ENCODE measurements at regions not wholly inside any gene's neighbourhood (a gene's known extent, or its start where the extent isn't known, plus 50 kb on each side); places are given as distances from the start of the nearest gene placed in this dataset.

DNA sequence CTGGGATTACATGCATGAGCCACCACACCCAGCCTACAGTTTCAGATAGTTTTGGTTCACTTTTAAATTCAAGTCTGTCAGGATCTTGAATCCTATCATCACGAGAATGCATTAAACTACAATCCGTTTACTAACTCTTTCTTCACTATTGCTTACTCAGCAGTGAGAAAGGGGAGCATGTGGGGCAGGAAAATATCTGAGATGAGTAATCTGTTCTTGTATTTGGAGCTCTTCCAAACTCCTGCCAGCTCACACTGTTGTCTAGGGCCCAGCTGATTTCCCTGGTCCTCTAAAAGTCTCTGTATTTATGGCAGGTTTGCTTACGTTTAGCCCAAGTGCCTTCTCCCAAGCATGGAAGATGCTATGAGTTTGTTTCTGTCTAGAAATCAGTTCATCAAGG, 152.2 kb downstream of the FGF18 start:
- H3K9me3 ChIP-seq (ENCODE audit: control insufficient read depth, low read length) = no peaks in the 10 kb centered on the region
- H3K4me1 ChIP-seq (ENCODE audit: control insufficient read depth, insufficient read depth, low read length, poor library complexity, severe bottlenecking) = no peaks in the 10 kb centered on the region
- H3K27ac ChIP-seq (ENCODE audit: low read depth, low read length, severe bottlenecking) = no peak overlapping the region
- H3K4me3 ChIP-seq (ENCODE audit: extremely low read depth, insufficient read depth, low read length, poor library complexity, severe bottlenecking) = no peak overlapping the region
- H3K36me3 ChIP-seq (ENCODE audit: control insufficient read depth, insufficient read depth, low read length) = no peaks in the 10 kb centered on the region
- WGBS, 2 experiments (ENCODE audit: insufficient coverage in 2 of 2) = 50 to 83% methylated on average over 1 to 2 of the region's 3 CpGs

DNA sequence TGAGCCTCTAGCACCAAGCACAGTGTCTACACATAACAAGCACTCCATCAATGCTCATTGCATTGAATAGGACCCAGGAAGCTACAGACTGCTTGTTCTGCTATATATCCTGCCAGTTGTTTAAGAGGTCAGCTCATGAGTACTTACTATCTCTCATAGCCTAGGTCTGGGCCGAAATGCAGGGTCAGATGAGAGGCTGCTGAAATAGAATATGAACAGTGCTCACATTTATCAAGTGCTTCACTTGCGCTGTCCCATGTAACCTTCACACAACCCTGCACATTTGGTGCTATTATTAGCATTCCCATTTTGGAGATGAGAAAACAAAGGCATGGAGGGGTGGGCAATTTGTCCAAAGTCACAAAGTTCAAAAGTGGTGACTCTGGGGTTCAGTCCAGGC, 153.6 kb downstream of the FGF18 start:
- no peaks in the 10 kb centered on the region for H3K4me1 ChIP-seq (ENCODE audit: control insufficient read depth, insufficient read depth, low read length, poor library complexity, severe bottlenecking)
- H3K27ac ChIP-seq (ENCODE audit: low read depth, low read length, severe bottlenecking) = no peak overlapping the region
- H3K36me3 ChIP-seq (ENCODE audit: control insufficient read depth, insufficient read depth, low read length) = no peaks in the 10 kb centered on the region
- no peak overlapping the region for H3K4me3 ChIP-seq (ENCODE audit: extremely low read depth, insufficient read depth, low read length, poor library complexity, severe bottlenecking)
- WGBS, 2 experiments (ENCODE audit: insufficient coverage in 2 of 2) = 90% methylated on average over 2 of the region's 2 CpGs; no CpG with 5 or more reads in 1 of the 2 experiments
- H3K9me3 ChIP-seq (ENCODE audit: control insufficient read depth, low read length) = no peaks in the 10 kb centered on the region

- Histone ChIP-seq H3K4me3 (ENCODE audit: extremely low read depth, insufficient read depth, low read length, poor library complexity, severe bottlenecking) (no peak overlapping the region), H3K27ac (ENCODE audit: low read depth, low read length, severe bottlenecking) (no peak overlapping the region), H3K36me3 (ENCODE audit: control insufficient read depth, insufficient read depth, low read length) (no peaks in the 10 kb centered on the region), H3K4me1 (ENCODE audit: control insufficient read depth, insufficient read depth, low read length, poor library complexity, severe bottlenecking) (no peaks in the 10 kb centered on the region), H3K9me3 (ENCODE audit: control insufficient read depth, low read length) (no peaks in the 10 kb centered on the region)
- 79 to 82% methylated on average over 10 to 13 of the region's 17 CpGs for WGBS, 2 experiments (ENCODE audit: insufficient coverage in 2 of 2)
These were observed 154.2 kb downstream of the FGF18 start for GRCh38 chr5:171573451-171574225.

DNA sequence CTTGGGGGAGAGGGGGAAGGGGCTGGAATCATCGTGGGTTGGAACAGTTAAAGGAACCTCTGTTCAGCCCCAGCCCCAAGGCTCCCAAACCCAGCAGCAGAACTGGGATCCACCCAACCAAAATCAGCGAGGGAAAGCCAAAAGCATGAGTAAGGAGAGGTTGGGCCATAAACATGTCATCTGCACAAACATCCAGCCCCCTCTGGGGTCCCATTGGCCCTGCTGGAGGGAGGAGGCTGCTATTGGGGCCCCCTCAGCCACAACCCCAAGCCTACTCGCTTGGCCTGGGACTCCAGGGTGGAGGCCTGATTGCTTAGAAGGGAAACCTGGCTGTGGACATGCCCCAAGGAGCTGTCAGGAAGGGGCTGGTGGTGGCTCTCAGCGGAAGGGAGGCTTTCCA, 154.9 kb downstream of the FGF18 start:
- Histone ChIP-seq H3K9me3 (ENCODE audit: control insufficient read depth, low read length) (no peaks in the 10 kb centered on the region), H3K36me3 (ENCODE audit: control insufficient read depth, insufficient read depth, low read length) (no peaks in the 10 kb centered on the region), H3K4me3 (ENCODE audit: extremely low read depth, insufficient read depth, low read length, poor library complexity, severe bottlenecking) (no peak overlapping the region), H3K4me1 (ENCODE audit: control insufficient read depth, insufficient read depth, low read length, poor library complexity, severe bottlenecking) (no peaks in the 10 kb centered on the region), H3K27ac (ENCODE audit: low read depth, low read length, severe bottlenecking) (no peak overlapping the region)
- WGBS, 2 experiments (ENCODE audit: insufficient coverage in 2 of 2) = 88 to 100% methylated on average over 1 to 3 of the region's 4 CpGs

GRCh38 chr5:171575386-171575785, 155.9 kb downstream of the FGF18 start:
- Histone ChIP-seq H3K27ac (ENCODE audit: low read depth, low read length, severe bottlenecking) (no peak overlapping the region), H3K4me1 (ENCODE audit: control insufficient read depth, insufficient read depth, low read length, poor library complexity, severe bottlenecking) (no peaks in the 10 kb centered on the region), H3K9me3 (ENCODE audit: control insufficient read depth, low read length) (no peaks in the 10 kb centered on the region), H3K4me3 (ENCODE audit: extremely low read depth, insufficient read depth, low read length, poor library complexity, severe bottlenecking) (no peak overlapping the region), H3K36me3 (ENCODE audit: control insufficient read depth, insufficient read depth, low read length) (no peaks in the 10 kb centered on the region)
- WGBS, 2 experiments (ENCODE audit: insufficient coverage in 2 of 2) = 100% methylated on average over 1 of the region's 3 CpGs; no CpG with 5 or more reads in 1 of the 2 experiments

- no peaks in the 10 kb centered on the region for H3K4me1 ChIP-seq (ENCODE audit: control insufficient read depth, insufficient read depth, low read length, poor library complexity, severe bottlenecking)
- H3K9me3 ChIP-seq (ENCODE audit: control insufficient read depth, low read length) = no peaks in the 10 kb centered on the region
- no peak overlapping the region for H3K4me3 ChIP-seq (ENCODE audit: extremely low read depth, insufficient read depth, low read length, poor library complexity, severe bottlenecking)
- H3K27ac ChIP-seq (ENCODE audit: low read depth, low read length, severe bottlenecking) = no peak overlapping the region
- 86 to 95% methylated on average over 1 to 3 of the region's 3 CpGs for WGBS, 2 experiments (ENCODE audit: insufficient coverage in 2 of 2)
- no peaks in the 10 kb centered on the region for H3K36me3 ChIP-seq (ENCODE audit: control insufficient read depth, insufficient read depth, low read length)
These were observed 156.4 kb downstream of the FGF18 start for GRCh38 chr5:171575808-171576207.

- no peaks in the 10 kb centered on the region for H3K4me1 ChIP-seq (ENCODE audit: control insufficient read depth, insufficient read depth, low read length, poor library complexity, severe bottlenecking)
- WGBS, 2 experiments (ENCODE audit: insufficient coverage in 2 of 2) = 93 to 94% methylated on average over 11 of the region's 13 CpGs
These were observed 157.8 kb downstream of the FGF18 start for GRCh38 chr5:171577042-171577758.

GRCh38 chr5:171578049-171578828, 158.8 kb downstream of the FGF18 start:
- no peaks in the 10 kb centered on the region for H3K4me1 ChIP-seq (ENCODE audit: control insufficient read depth, insufficient read depth, low read length, poor library complexity, severe bottlenecking)
- no peaks in the 10 kb centered on the region for H3K9me3 ChIP-seq (ENCODE audit: control insufficient read depth, low read length)
- H3K4me3 ChIP-seq (ENCODE audit: extremely low read depth, insufficient read depth, low read length, poor library complexity, severe bottlenecking) = no peak overlapping the region
- H3K36me3 ChIP-seq (ENCODE audit: control insufficient read depth, insufficient read depth, low read length) = no peaks in the 10 kb centered on the region
- WGBS, 2 experiments (ENCODE audit: insufficient coverage in 2 of 2) = 54 to 55% methylated on average over 6 to 8 of the region's 11 CpGs
- H3K27ac ChIP-seq (ENCODE audit: low read depth, low read length, severe bottlenecking) = no peak overlapping the region

More at GRCh38 chr5:171577042-171577758, 157.8 kb downstream of the FGF18 start:
- no peak overlapping the region for H3K27ac ChIP-seq (ENCODE audit: low read depth, low read length, severe bottlenecking)
- no peak overlapping the region for H3K4me3 ChIP-seq (ENCODE audit: extremely low read depth, insufficient read depth, low read length, poor library complexity, severe bottlenecking)
- H3K9me3 ChIP-seq (ENCODE audit: control insufficient read depth, low read length) = no peaks in the 10 kb centered on the region
- no peaks in the 10 kb centered on the region for H3K36me3 ChIP-seq (ENCODE audit: control insufficient read depth, insufficient read depth, low read length)

DNA sequence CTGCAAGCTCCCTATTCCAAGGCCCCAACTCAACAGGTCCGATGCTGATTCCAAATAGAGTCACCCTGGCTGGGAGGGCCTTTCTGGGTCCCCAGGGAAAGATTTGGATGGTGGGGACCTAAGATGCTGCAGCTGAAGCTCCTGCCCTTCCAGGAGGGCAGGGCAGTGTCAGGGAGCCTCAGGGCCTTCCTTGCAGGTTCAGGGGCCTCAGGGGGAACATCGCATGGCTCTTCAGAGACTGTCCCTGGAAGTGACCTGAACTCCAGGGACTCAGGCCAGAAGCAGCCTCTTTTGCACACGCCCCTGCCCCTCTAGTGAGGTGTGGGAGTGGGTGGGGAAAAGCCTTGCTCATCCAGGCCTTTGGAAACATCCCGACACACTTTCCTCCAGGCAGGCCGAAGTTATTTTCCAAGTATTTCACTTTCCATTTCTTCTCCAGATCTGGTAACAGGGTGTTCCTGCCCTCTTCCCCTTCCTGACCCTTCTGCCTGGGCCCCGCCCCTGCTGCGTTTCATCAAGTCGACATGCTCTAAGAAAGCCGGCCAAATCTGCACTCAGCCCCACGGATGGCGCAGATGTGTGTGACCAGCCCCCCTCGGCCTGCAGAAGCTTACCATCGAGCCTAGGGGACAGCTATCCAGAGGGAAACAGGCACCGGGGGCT, 159.5 kb downstream of the FGF18 start:
- Histone ChIP-seq H3K4me3 (ENCODE audit: extremely low read depth, insufficient read depth, low read length, poor library complexity, severe bottlenecking) (no peak overlapping the region), H3K9me3 (ENCODE audit: control insufficient read depth, low read length) (no peaks in the 10 kb centered on the region), H3K36me3 (ENCODE audit: control insufficient read depth, insufficient read depth, low read length) (no peaks in the 10 kb centered on the region), H3K4me1 (ENCODE audit: control insufficient read depth, insufficient read depth, low read length, poor library complexity, severe bottlenecking) (no peaks in the 10 kb centered on the region), H3K27ac (ENCODE audit: low read depth, low read length, severe bottlenecking) (no peak overlapping the region)
- WGBS, 2 experiments (ENCODE audit: insufficient coverage in 2 of 2) = 90 to 97% methylated on average over 9 to 13 of the region's 14 CpGs

- WGBS, 2 experiments (ENCODE audit: insufficient coverage in 2 of 2) = 82 to 92% methylated on average over 6 to 8 of the region's 8 CpGs
- H3K4me3 ChIP-seq (ENCODE audit: extremely low read depth, insufficient read depth, low read length, poor library complexity, severe bottlenecking) = no peak overlapping the region
- H3K4me1 ChIP-seq (ENCODE audit: control insufficient read depth, insufficient read depth, low read length, poor library complexity, severe bottlenecking) = no peaks in the 10 kb centered on the region
These were observed 160.5 kb downstream of the FGF18 start for GRCh38 chr5:171579976-171580411.

More at GRCh38 chr5:171579976-171580411, 160.5 kb downstream of the FGF18 start:
- Histone ChIP-seq H3K9me3 (ENCODE audit: control insufficient read depth, low read length) (no peaks in the 10 kb centered on the region), H3K36me3 (ENCODE audit: control insufficient read depth, insufficient read depth, low read length) (no peaks in the 10 kb centered on the region), H3K27ac (ENCODE audit: low read depth, low read length, severe bottlenecking) (no peak overlapping the region)

Data from mesodermal cell (in vitro differentiated cells).